Activated naive CD8-positive, alpha-beta T cell (primary cell): ENCODE measurements at regions not wholly inside any gene's neighbourhood (a gene's known extent, or its start where the extent isn't known, plus 50 kb on each side); places are given as distances from the start of the nearest gene placed in this dataset.

ENCODE experiments used
- H3K27ac Mint-ChIP-seq: one replicate; pipeline ENCODE4 v1.8.0; 2021; ENCODE audit warnings: mixed read lengths
- H3K27me3 Mint-ChIP-seq: one replicate; pipeline ENCODE4 v1.8.0; 2021; ENCODE audit warnings: mixed read lengths
- H3K36me3 Mint-ChIP-seq: one replicate; pipeline ENCODE4 v1.8.0; 2021; ENCODE audit warnings: mixed read lengths
- H3K4me1 Mint-ChIP-seq: one replicate; pipeline ENCODE4 v1.8.0; 2021; ENCODE audit warnings: low read depth, mixed read lengths
- H3K4me3 Mint-ChIP-seq: one replicate; pipeline ENCODE4 v1.8.0; 2021; ENCODE audit warnings: mild to moderate bottlenecking, mixed read lengths
- H3K9me3 Mint-ChIP-seq: one replicate; pipeline ENCODE4 v1.8.0; 2021; ENCODE audit warnings: low read depth, mixed read lengths

- no peaks in the 10 kb centered on the region for H3K36me3 Mint-ChIP-seq
- no peaks in the 10 kb centered on the region for H3K4me1 Mint-ChIP-seq
- H3K4me3 Mint-ChIP-seq, result no peak overlapping the region
- H3K27ac Mint-ChIP-seq, result no peak overlapping the region
- H3K9me3 Mint-ChIP-seq, result no peaks in the 10 kb centered on the region
- peaks cover 9% of the 10 kb centered on the region for H3K27me3 Mint-ChIP-seq
Measured at GRCh38 chr2:104790100-104790811, 63.7 kb upstream of the POU3F3 start.

DNA sequence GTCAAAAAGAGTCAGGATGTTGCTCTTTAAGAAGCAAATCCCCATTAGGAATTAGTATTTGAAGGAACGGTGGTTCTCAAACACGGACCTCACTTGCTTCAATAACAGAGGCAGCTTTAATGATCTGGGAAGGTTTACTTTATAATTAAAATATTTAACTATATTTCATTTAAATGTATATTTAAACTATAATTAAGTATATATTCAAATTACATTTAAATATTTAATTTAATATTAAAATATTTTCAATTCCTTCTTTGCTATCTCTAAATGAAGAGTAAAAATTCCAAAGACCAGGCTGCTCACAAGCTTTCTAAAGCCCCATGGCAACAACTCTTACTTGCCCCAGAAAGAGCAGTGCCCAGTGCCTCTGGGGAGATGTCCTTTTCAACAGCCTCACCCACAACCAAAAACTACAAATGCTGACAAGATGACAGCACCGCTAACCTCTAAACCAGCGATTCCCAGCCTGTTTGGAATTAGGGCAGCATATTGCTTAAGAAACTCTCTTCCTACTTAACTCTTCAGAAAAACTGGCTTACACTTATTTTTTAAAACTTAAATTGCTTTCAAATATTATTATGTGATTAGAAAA, 62.9 kb upstream of the POU3F3 start:
- Mint-ChIP-seq H3K36me3 (no peaks in the 10 kb centered on the region), H3K4me3 (no peak overlapping the region), H3K9me3 (no peaks in the 10 kb centered on the region), H3K4me1 (no peaks in the 10 kb centered on the region), H3K27ac (no peak overlapping the region), H3K27me3 (peaks cover 9% of the 10 kb centered on the region)

DNA sequence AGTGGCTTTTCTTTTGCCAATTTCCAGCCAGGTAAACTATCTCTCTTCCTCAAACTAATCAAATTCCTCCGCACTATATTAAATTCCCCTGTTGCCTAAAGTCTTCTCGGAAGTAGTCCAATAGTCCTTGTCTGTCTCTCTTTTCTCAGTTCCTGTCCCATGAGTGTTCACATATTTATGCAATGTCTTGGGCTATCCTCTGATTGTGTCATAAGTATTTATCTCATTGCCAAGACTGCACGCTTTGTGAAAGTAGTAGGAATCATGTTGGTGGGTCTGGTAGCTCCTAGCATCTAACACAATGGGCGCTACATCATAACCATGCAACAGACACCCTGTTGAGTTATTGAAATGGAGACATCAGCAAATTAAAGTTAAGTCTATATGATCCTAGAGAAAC, 59.9 kb upstream of the POU3F3 start:
- no peak overlapping the region for H3K4me3 Mint-ChIP-seq
- H3K4me1 Mint-ChIP-seq, result no peaks in the 10 kb centered on the region
- H3K9me3 Mint-ChIP-seq, result no peaks in the 10 kb centered on the region
- no peak overlapping the region for H3K27ac Mint-ChIP-seq
- H3K27me3 Mint-ChIP-seq, result peaks cover 6% of the 10 kb centered on the region
- no peaks in the 10 kb centered on the region for H3K36me3 Mint-ChIP-seq

DNA sequence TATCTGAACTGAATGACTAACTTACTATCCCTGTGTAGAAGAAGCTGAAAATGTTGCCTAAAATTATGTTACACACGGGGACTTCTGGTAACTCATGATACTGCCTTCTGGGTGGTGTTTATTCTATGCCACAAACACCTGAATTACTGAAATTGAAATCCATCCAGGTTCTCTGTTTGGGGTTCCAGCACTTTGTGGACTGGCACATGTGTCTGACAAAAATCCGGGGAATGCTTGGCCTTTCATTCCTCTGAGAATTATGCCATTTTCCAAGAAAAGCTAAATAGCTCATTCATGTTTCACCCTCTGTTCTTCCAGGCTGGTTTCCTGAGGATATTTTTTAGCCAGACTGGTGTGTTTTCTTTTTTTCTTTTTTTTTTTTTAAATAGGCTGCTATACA, 59.5 kb upstream of the POU3F3 start:
- H3K27ac Mint-ChIP-seq, result no peak overlapping the region
- H3K9me3 Mint-ChIP-seq, result no peaks in the 10 kb centered on the region
- no peak overlapping the region for H3K4me3 Mint-ChIP-seq
- no peaks in the 10 kb centered on the region for H3K4me1 Mint-ChIP-seq
- H3K36me3 Mint-ChIP-seq, result no peaks in the 10 kb centered on the region
- H3K27me3 Mint-ChIP-seq, result peaks cover 6% of the 10 kb centered on the region
